Natural killer cell treated with Interleukin-12 subunit alpha and Interleukin-12 subunit beta and Interleukin-15 and Interleukin-18, amount 100 ng/mL, for 72 hours (primary cell): ENCODE measurements at regions not wholly inside any gene's neighbourhood (a gene's known extent, or its start where the extent isn't known, plus 50 kb on each side); places are given as distances from the start of the nearest gene placed in this dataset.
A peak's percentile ranks its signal among the peaks of the same experiment; 100 is the strongest.

Experiments used
- ATAC-seq, 2 donors: fragments of 150-1000 bp; cut with Tn5 transposase in 1 of 2; sonication (Bioruptor Pico), chemical (Tn5 transposase) in 1 of 2; 2 replicates each; pipeline ENCODE4 v1.10.0; 2021
- DNase-seq: peaks from one replicate; pipeline ENCODE4 v3.0.0; 2022; ENCODE audit warnings: low spot score
- H3K27ac Mint-ChIP-seq, 2 donors: 1 replicate in 1 of 2; 2 replicates in 1 of 2; pipeline ENCODE4 v1.8.0; 2022; ENCODE audit warnings: mixed read lengths in 2 of 2, mild to moderate bottlenecking in 1 of 2, moderate library complexity in 1 of 2
- H3K27me3 Mint-ChIP-seq, 2 donors: 1 replicate in 1 of 2; 2 replicates in 1 of 2; pipeline ENCODE4 v1.8.0; 2022; ENCODE audit warnings: mixed read lengths in 2 of 2
- H3K36me3 Mint-ChIP-seq: one replicate; pipeline ENCODE4 v1.8.0; 2022; ENCODE audit warnings: mixed read lengths
- H3K4me1 Mint-ChIP-seq, 2 donors: 1 replicate in 1 of 2; 2 replicates in 1 of 2; pipeline ENCODE4 v1.8.0; 2022; ENCODE audit warnings: low read depth in 2 of 2, mixed read lengths in 2 of 2, mild to moderate bottlenecking in 1 of 2
- H3K4me3 Mint-ChIP-seq: one replicate; pipeline ENCODE4 v1.8.0; 2022; ENCODE audit warnings: mixed read lengths
- H3K9me3 Mint-ChIP-seq: 2 replicates; pipeline ENCODE4 v1.8.0; 2022; ENCODE audit warnings: mixed read lengths

DNA sequence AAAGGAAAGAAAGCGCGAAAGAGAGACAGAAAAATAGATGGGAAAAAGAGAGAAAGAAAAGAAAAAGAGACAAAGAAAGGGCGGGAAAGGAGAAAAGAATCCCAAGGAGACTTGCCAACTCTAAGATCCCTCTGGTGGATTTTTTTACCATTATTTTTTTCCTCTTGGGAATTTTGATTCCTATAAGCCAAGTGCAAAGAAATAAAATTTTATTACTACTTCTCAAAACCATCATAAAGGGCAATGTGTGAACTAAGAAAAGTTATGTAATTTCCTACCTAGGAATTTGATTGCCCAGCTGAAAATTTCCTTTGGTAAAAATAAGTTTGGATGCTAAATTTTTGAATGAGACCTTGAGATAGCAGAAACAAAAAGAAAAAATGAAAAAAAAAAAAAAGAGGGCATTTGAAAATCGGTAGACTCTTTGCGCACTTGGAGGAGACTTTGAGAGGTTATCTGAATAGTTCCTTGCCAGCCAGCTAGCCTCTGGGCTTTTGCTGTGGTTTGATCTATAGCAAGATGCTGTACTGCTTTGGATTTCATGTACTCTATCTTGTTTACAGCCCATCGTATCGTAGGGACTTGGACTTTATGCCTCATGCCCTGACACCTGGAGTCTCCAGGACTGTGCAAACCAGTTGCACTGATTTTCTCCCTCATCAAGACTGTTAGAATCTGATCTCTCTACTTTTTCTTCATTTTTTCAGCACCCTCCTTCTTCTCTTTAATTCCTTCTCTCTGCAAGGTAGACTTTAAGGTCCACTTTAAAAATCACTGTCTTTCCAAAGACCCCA is 535.4 kb upstream of the MKI67 start:
- peaks cover 0 to 3% of the 10 kb centered on the region in 2 donors for H3K4me1 Mint-ChIP-seq
- ATAC-seq = no peak
- H3K36me3 Mint-ChIP-seq = no peaks in the 10 kb centered on the region
- H3K27ac Mint-ChIP-seq = no peak overlapping the region
- H3K9me3 Mint-ChIP-seq = peaks cover 7% of the 10 kb centered on the region
- H3K27me3 Mint-ChIP-seq = peaks cover 10 to 16% of the 10 kb centered on the region in 2 donors
- no peak for DNase-seq
- H3K4me3 Mint-ChIP-seq = no peak overlapping the region

DNA sequence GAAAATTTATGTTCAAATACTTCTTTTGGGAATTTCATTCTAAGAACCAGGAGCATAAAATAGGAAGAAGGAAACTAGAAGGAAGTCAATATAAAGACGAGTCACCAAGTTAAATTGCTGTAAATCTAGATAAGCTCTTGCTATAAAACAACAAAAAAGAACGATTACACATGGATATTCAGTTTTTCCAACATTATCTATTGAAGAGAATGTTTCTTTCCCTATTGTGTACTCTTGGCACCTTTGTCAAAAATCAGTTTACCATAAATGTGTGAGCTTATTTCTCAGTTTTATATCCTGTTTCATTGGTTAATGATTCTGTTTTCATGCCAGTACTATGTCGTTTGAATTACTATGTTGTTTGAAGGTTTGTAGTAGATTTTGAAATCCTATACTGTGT is 536.3 kb upstream of the MKI67 start:
- H3K27me3 Mint-ChIP-seq = peaks cover 10 to 20% of the 10 kb centered on the region in 2 donors
- peaks cover 7% of the 10 kb centered on the region for H3K9me3 Mint-ChIP-seq
- DNase-seq = no peak
- no peaks in the 10 kb centered on the region for H3K36me3 Mint-ChIP-seq
- no peak overlapping the region for H3K4me3 Mint-ChIP-seq
- no peak for ATAC-seq
- H3K4me1 Mint-ChIP-seq = peaks cover 0 to 3% of the 10 kb centered on the region in 2 donors
- no peak overlapping the region for H3K27ac Mint-ChIP-seq

DNA sequence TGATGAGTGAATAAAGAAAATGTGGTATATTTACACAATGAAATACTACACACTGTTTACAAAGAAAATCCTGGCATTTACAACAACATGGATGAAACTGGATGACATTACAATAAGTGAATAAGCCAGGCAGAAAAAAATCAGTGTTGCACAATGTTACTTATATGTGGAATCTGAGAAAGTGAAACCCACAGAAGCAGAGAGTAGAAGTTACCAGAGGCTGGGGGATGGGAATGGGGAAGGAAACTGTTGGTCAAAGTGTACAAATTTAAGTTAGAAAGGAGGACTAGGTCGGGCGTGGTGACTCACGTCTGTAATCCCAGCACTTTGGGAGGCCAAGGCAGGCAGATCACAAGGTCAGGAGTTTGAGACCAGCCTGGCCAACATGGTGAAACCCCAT is 538.5 kb upstream of the MKI67 start:
- Mint-ChIP-seq H3K27ac (no peak overlapping the region), H3K36me3 (no peaks in the 10 kb centered on the region), H3K9me3 (peaks cover 7% of the 10 kb centered on the region), H3K27me3 (peaks cover 10 to 32% of the 10 kb centered on the region in 2 donors), H3K4me1 (peaks cover 0 to 3% of the 10 kb centered on the region in 2 donors), H3K4me3 (no peak overlapping the region)
- ATAC-seq (no peak), DNase-seq (no peak)

DNA sequence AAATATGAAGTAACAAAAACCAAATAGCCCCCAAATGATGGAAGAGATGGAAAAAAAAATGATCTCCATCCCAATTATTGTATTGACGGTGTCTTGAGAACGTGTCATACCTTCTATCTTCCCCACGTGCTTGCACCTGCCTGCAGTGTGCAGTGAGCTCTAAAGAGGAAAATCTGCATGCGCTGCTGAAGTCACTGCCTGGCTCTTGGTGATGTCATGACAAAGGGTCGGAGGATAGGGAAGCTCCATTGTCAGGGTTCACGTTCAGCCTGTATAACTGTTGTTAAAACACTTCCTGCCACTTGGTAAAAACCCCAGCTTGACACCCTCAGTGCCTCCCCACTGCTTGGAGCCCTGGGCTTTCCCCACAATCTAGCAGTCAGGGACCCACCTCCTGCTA is 549.2 kb upstream of the MKI67 start:
- H3K27me3 Mint-ChIP-seq = peaks cover 17 to 22% of the 10 kb centered on the region in 2 donors
- ATAC-seq (no peak), DNase-seq (no peak)
- H3K4me1 Mint-ChIP-seq = no peaks in the 10 kb centered on the region
- H3K4me3 Mint-ChIP-seq = no peak overlapping the region
- no peaks in the 10 kb centered on the region for H3K36me3 Mint-ChIP-seq
- H3K27ac Mint-ChIP-seq = no peak overlapping the region
- H3K9me3 Mint-ChIP-seq = no peaks in the 10 kb centered on the region

DNA sequence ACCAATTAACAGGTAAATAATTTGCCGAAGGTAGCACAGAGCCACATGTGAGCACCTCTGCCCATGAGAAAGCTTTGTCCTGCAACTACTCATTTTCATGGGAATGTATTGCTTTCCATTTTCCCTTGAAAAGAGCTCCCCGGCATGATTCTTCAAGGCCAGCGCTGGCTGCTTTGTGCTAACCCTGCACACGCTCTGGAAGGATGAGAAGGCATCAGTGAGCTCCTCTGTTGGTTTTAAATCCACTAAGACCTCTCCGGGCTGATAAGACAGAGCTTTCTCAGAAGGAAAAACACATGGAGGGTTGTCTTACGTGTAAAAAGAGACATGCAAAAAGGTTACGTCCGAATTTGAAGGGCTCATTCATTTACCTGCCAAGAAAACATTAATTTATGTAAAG is 553.9 kb upstream of the MKI67 start:
- Mint-ChIP-seq H3K36me3 (no peaks in the 10 kb centered on the region), H3K9me3 (no peaks in the 10 kb centered on the region), H3K4me3 (no peak overlapping the region), H3K27me3 (peaks cover 9 to 20% of the 10 kb centered on the region in 2 donors), H3K27ac (no peak overlapping the region), H3K4me1 (no peaks in the 10 kb centered on the region)
- ATAC-seq = no peak
- no peak for DNase-seq

DNA sequence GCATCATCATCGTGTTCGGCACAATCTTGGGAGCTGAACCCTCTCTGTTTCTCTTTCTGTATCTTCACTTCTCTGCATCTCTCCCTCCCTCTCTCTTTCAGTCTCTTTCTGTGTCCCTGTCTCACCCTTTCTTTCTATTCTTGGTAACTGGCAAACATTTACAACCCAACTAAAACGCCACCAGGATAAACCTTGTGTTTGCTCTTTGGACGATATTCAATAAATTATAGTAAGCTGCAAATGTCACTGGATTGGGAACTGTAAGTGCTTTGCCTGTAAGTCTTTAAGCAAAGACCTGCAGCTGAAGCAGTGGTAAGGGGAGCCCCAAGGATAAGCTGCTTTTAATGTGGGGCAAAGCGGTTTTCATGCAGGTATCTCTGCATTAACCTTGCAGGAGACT is 558.0 kb upstream of the MKI67 start:
- DNase-seq = no peak
- H3K4me1 Mint-ChIP-seq = no peaks in the 10 kb centered on the region
- H3K27me3 Mint-ChIP-seq = peaks cover 6 to 7% of the 10 kb centered on the region in 2 donors
- no peak for ATAC-seq
- H3K9me3 Mint-ChIP-seq = no peaks in the 10 kb centered on the region
- no peak overlapping the region for H3K27ac Mint-ChIP-seq
- no peak overlapping the region for H3K4me3 Mint-ChIP-seq
- no peaks in the 10 kb centered on the region for H3K36me3 Mint-ChIP-seq

DNA sequence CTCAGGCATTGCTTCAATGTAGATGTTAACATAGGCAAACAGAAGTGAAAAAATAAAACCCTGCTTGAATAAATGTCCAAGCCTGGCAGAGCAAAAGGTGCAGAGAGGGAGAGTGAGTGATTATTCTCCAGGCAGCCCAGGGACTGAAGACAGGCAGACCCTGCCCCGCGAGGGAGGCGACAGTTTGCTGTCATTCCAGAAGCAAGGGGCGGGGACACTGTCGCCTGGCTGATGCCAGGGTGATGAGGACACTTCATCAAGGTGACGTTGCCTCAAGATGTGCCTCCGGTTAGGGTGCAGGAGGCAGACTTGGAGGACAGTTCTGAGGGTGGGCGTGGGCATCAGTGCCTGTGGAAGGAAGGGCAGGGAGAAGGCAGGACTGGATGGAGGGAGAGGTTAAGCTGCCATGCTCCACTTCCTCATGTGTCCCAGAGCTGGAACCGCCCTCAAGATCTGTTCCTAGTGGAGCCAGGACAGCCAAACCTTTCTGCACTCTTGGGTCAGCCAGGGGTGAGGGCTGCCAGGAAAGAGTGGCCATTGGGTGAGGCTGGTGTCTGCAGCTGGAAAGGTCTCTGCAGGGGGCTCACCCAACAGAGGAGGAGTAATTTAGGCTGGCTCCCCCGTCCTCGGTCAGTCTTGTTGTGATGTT is 560.5 kb upstream of the MKI67 start:
- no peaks in the 10 kb centered on the region for H3K4me1 Mint-ChIP-seq
- H3K27ac Mint-ChIP-seq = no peak overlapping the region
- H3K36me3 Mint-ChIP-seq = no peaks in the 10 kb centered on the region
- H3K27me3 Mint-ChIP-seq = peaks cover 3 to 7% of the 10 kb centered on the region in 2 donors
- no peak overlapping the region for H3K4me3 Mint-ChIP-seq
- ATAC-seq = peak; percentile 7 to 34
- H3K9me3 Mint-ChIP-seq = no peaks in the 10 kb centered on the region
- no peak for DNase-seq

DNA sequence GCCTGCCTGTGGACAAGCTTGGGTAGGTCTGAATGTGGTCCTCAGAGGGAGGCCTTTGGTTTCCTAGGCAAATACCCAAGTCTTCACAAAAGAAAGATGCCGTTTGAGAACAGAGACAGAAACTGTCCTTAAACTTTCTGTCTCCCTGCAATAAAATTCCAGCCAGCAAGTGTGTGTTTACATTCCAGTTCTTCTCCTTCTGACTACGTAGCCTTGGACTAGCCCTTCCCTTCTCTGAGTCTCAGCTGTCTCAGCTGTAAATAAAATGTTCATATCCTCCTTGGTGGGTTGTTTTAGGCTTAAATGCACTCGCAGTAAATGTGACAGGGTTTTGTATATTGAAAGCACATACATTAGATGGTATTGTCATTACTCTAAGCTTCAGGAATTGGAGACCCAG is 561.2 kb upstream of the MKI67 start:
- Mint-ChIP-seq H3K4me3 (no peak overlapping the region), H3K36me3 (no peaks in the 10 kb centered on the region), H3K4me1 (no peaks in the 10 kb centered on the region), H3K27ac (no peak overlapping the region), H3K27me3 (peaks cover 3 to 7% of the 10 kb centered on the region in 2 donors), H3K9me3 (no peaks in the 10 kb centered on the region)
- ATAC-seq (no peak), DNase-seq (no peak)

DNA sequence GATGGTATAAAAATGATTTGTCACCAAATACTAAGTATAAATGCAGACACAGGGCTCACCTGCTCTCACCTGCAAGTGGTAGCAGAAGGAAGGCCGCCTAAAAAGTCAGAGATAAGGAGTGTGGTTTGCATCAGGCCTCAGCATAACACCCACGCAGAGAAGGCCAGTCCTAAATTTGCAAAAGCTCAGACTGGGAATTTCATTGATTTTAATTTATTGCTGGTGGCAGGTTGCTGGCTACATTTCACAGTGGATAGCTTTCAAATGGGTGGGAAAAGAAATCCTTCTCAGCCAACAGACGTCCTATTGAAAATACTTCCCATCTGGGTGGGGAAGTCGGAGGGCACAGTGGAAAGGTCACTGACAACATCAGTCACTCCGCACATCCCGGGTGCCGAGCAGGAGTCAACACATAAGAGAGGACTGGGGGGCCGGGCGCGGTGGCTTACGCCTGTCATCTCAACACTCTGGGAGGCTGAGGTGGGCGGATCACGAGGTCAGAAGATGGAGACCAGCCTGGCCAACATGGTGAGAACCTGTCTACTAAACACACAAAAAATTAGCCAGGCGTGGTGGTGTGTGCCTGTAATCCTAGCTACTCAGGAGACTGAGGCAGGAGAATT is 561.8 kb upstream of the MKI67 start:
- Mint-ChIP-seq H3K27me3 (peaks cover 3 to 7% of the 10 kb centered on the region in 2 donors), H3K4me1 (no peaks in the 10 kb centered on the region)

DNA sequence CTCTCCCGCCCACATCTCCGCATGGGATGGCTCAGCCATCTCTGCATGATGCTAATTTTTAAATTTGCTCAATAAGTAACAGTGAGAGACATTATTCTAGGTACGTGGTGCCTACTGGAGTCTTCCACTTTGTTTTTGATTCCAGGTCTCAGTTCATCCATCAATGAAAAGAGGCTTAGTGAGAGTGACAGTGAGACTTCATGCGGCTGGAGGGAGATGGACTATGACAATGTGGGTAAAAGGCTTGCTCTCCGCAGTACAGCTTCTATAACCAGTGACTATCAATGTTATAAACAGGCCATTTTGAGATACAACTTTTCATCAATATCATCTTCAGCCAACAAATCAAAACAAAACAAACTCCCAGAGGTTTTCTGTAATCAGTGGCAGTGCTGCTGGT is 563.4 kb upstream of the MKI67 start:
- no peaks in the 10 kb centered on the region for H3K36me3 Mint-ChIP-seq
- no peak overlapping the region for H3K27ac Mint-ChIP-seq
- ATAC-seq = no peak
- no peaks in the 10 kb centered on the region for H3K4me1 Mint-ChIP-seq
- no peaks in the 10 kb centered on the region for H3K9me3 Mint-ChIP-seq
- H3K27me3 Mint-ChIP-seq = peaks cover 0 to 3% of the 10 kb centered on the region in 2 donors
- H3K4me3 Mint-ChIP-seq = no peak overlapping the region
- no peak for DNase-seq

More for the DNA sequence above, 561.8 kb upstream of the MKI67 start:
- ATAC-seq (no peak), DNase-seq (no peak)
- no peaks in the 10 kb centered on the region for H3K9me3 Mint-ChIP-seq
- no peak overlapping the region for H3K4me3 Mint-ChIP-seq
- H3K27ac Mint-ChIP-seq = no peak overlapping the region
- H3K36me3 Mint-ChIP-seq = no peaks in the 10 kb centered on the region

DNA sequence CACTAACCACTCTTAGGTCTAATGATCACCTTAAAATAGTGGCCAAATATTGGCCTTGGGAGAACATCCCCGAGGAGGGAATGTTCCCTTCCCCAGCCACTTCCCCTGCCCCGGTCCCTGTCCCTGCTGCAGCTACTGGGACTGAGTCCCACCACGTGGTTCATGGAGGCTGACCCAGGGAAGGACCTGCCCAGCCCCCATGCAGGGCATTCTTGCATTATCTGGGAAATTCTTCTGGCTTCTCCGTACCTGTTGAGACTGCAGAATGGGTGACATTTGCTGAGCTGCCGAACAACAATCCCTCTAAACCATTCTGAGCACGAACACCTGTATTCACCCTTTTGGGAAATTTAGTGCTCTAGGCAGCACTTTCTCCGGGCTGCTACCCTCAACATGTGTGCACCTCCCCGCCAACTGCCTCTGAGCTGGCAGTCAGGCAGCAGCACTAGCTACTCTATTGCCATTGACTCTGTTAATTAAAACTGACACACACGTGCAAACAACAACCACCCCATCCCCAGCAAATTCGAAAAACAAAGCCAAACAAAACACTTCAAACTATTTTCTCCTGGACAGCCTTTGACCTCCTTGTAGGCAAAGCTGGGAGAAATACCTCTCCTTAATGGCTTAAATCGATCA is 567.4 kb upstream of the MKI67 start:
- Mint-ChIP-seq H3K4me1 (no peaks in the 10 kb centered on the region), H3K4me3 (no peak overlapping the region), H3K9me3 (no peaks in the 10 kb centered on the region), H3K27me3 (peaks cover 0 to 3% of the 10 kb centered on the region in 2 donors), H3K27ac (no peak overlapping the region), H3K36me3 (no peaks in the 10 kb centered on the region)
- DNase-seq = no peak
- no peak for ATAC-seq

DNA sequence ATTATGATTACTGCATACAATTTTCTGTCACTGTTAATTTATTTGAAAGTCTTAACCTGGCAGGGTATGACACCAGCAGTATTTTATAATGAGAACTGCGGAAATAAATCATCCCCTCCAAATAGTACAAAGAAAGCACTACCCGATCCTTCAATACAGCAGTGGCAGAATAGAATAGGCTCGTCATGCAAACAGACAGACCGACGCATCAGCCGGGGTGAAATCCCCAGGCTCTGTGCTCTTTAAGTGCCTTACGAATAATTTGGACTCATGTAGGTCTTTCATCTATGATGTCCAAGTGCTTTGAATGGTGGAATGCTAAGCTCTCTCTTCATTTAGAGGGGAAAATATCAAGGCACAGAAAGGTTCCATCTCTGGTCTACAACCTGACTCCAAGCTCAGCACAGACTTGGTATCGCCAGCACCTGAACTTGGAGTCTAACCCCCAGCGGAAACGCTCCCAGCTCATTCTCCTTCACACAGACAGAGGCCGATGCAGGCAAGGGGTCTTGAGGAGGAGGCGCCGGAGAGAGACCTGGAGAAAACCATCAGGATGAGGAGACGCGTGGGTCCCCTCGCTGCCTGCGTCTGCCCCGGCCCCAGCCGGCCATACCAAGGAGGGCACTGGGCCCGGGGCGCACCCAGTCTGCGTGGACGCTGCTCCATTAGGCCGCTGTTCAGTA is 568.1 kb upstream of the MKI67 start:
- H3K27ac Mint-ChIP-seq = no peak overlapping the region
- no peaks in the 10 kb centered on the region for H3K9me3 Mint-ChIP-seq
- DNase-seq = no peak

DNA sequence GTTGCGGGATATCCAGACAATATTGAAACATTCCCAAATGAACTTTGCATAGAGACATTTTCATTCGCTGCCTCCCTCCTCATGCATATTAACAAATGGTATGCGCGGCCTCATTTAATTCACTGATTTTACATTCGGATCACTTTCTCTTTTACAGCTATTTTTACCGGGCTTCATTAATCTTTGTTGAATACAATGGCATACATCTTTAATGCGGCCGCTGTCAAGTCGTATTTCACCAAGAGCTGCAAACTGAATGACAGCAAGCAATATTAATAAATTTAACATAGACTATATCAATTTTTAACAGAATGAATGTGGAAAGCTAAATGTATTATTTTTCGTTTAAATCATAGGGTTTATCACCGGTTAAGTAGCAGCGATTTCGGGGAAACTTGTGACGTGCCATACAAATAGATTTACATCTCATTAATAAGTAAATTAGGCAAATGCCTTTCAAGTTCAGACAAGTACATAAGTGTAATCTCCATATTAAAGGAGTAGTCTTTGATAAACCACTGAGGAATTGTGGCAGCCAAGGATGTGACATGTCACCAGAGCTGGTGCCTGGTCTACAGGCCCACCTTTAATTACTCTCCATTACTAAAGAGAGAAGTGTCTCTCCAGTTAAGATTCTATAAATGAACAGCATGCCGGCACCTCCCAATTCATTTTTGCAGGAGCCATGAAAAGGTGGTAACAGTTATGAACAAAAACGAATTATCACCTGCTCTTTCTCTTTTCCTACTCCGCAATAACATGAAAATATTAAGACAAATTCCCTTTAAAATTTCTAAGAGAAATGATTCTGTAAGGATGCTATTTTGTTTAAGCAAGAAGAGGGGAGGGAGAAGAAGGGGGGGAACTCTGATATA is 568.9 kb upstream of the MKI67 start:
- Mint-ChIP-seq H3K36me3 (no peaks in the 10 kb centered on the region), H3K4me1 (no peaks in the 10 kb centered on the region), H3K4me3 (no peak overlapping the region), H3K9me3 (no peaks in the 10 kb centered on the region), H3K27ac (no peak overlapping the region), H3K27me3 (peaks cover 4 to 7% of the 10 kb centered on the region in 2 donors)
- DNase-seq = no peak
- no peak for ATAC-seq

More for the DNA sequence above, 568.1 kb upstream of the MKI67 start:
- ATAC-seq = no peak
- no peak overlapping the region for H3K4me3 Mint-ChIP-seq
- no peaks in the 10 kb centered on the region for H3K4me1 Mint-ChIP-seq
- no peaks in the 10 kb centered on the region for H3K36me3 Mint-ChIP-seq
- H3K27me3 Mint-ChIP-seq = peaks cover 0 to 5% of the 10 kb centered on the region in 2 donors
